ENCODE measurements at regions not wholly inside any gene's neighbourhood (a gene's known extent, or its start where the extent isn't known, plus 50 kb on each side); places are given as distances from the start of the nearest gene placed in this dataset.

- TF ChIP-seq CTCF (IDR thresholded peaks at IDR 0.05; ENCODE audit: low read depth, low read length, poor library complexity, severe bottlenecking) = no peak
- no peak for TF ChIP-seq EZH2phosphoT487 (IDR thresholded peaks at IDR 0.05; ENCODE audit: borderline replicate concordance, low read length)
- Histone ChIP-seq H4K20me1 (ENCODE audit: control insufficient read depth, insufficient read depth, low read depth, low read length) (no peaks in the 10 kb centered on the region), H3F3A (ENCODE audit: control insufficient read depth, insufficient read depth) (no peaks in the 10 kb centered on the region), H3K36me3 (ENCODE audit: control insufficient read depth, low read length) (no peaks in the 10 kb centered on the region), H3K4me3 (ENCODE audit: low read length) (no peak overlapping the region), H3K4me2 (ENCODE audit: low read length) (no peak overlapping the region), H3K27me3 (ENCODE audit: control insufficient read depth, low read length) (no peaks in the 10 kb centered on the region), H3K27ac (ENCODE audit: low read depth, low read length) (no peak overlapping the region), H3K79me2 (ENCODE audit: control insufficient read depth, low read length) (no peaks in the 10 kb centered on the region), H3K9me3 (ENCODE audit: control insufficient read depth, insufficient read depth, low read length) (no peaks in the 10 kb centered on the region), H3K4me1 (ENCODE audit: control insufficient read depth, low read length) (no peaks in the 10 kb centered on the region), H3K9me2 (replicated peaks; ENCODE audit: control insufficient read depth, low read length) (no peaks in the 10 kb centered on the region)
These were observed 148.8 kb downstream of the VAPA start for GRCh38 chr18:10062302-10063300.

- Histone ChIP-seq H3K4me3 (ENCODE audit: low read length) (no peak overlapping the region), H3K4me2 (ENCODE audit: low read length) (no peak overlapping the region), H3K36me3 (ENCODE audit: control insufficient read depth, low read length) (no peaks in the 10 kb centered on the region), H3K27ac (ENCODE audit: low read depth, low read length) (no peak overlapping the region), H3K4me1 (ENCODE audit: control insufficient read depth, low read length) (no peaks in the 10 kb centered on the region), H3K9me2 (replicated peaks; ENCODE audit: control insufficient read depth, low read length) (no peaks in the 10 kb centered on the region), H3F3A (ENCODE audit: control insufficient read depth, insufficient read depth) (no peaks in the 10 kb centered on the region), H4K20me1 (ENCODE audit: control insufficient read depth, insufficient read depth, low read depth, low read length) (no peaks in the 10 kb centered on the region), H3K79me2 (ENCODE audit: control insufficient read depth, low read length) (no peaks in the 10 kb centered on the region), H3K27me3 (ENCODE audit: control insufficient read depth, low read length) (no peaks in the 10 kb centered on the region), H3K9me3 (ENCODE audit: control insufficient read depth, insufficient read depth, low read length) (no peaks in the 10 kb centered on the region)
- no peak for TF ChIP-seq CTCF (IDR thresholded peaks at IDR 0.05; ENCODE audit: low read depth, low read length, poor library complexity, severe bottlenecking)
- TF ChIP-seq EZH2phosphoT487 (IDR thresholded peaks at IDR 0.05; ENCODE audit: borderline replicate concordance, low read length) = no peak
These were observed 149.7 kb downstream of the VAPA start for GRCh38 chr18:10063489-10063888.

GRCh38 chr18:10064267-10064666 is 150.5 kb downstream of the VAPA start:
- Histone ChIP-seq H3K9me3 (ENCODE audit: control insufficient read depth, insufficient read depth, low read length) (no peaks in the 10 kb centered on the region), H3K4me3 (ENCODE audit: low read length) (no peak overlapping the region), H4K20me1 (ENCODE audit: control insufficient read depth, insufficient read depth, low read depth, low read length) (no peaks in the 10 kb centered on the region), H3K9me2 (replicated peaks; ENCODE audit: control insufficient read depth, low read length) (no peaks in the 10 kb centered on the region), H3K27me3 (ENCODE audit: control insufficient read depth, low read length) (no peaks in the 10 kb centered on the region), H3K36me3 (ENCODE audit: control insufficient read depth, low read length) (no peaks in the 10 kb centered on the region), H3K4me2 (ENCODE audit: low read length) (no peak overlapping the region), H3K79me2 (ENCODE audit: control insufficient read depth, low read length) (no peaks in the 10 kb centered on the region), H3F3A (ENCODE audit: control insufficient read depth, insufficient read depth) (no peaks in the 10 kb centered on the region), H3K4me1 (ENCODE audit: control insufficient read depth, low read length) (no peaks in the 10 kb centered on the region), H3K27ac (ENCODE audit: low read depth, low read length) (no peak overlapping the region)
- no peak for TF ChIP-seq EZH2phosphoT487 (IDR thresholded peaks at IDR 0.05; ENCODE audit: borderline replicate concordance, low read length)
- no peak for TF ChIP-seq CTCF (IDR thresholded peaks at IDR 0.05; ENCODE audit: low read depth, low read length, poor library complexity, severe bottlenecking)
